SK-N-SH treated with all-trans-retinoic acid at 6 μM for 48 hours (cell line): ENCODE measurements at regions not wholly inside any gene's neighbourhood (a gene's known extent, or its start where the extent isn't known, plus 50 kb on each side); places are given as distances from the start of the nearest gene placed in this dataset.

Source experiments
- ATAC-seq: fragments of 200-7000 bp; cut with Tn5 transposase; 3 replicates; pipeline ENCODE4 v1.9.1; 2020; ENCODE audit warnings: mild to moderate bottlenecking, moderate library complexity
- ARNTL ChIP-seq: fragments of 450-650 bp; formaldehyde crosslinking; IDR thresholded peaks from 2 replicates; pipeline ENCODE4 v1.5.0; 2020; ENCODE audit warnings: low read depth, mild to moderate bottlenecking, moderate library complexity, borderline replicate concordance
- BACH2 ChIP-seq: fragments of 250-450 bp; sonication (Bioruptor Pico); IDR thresholded peaks from 2 replicates; pipeline ENCODE4 v1.9.0; 2021; ENCODE audit warnings: mild to moderate bottlenecking, borderline replicate concordance
- CREB5 ChIP-seq: fragments of 250-450 bp; sonication (Bioruptor Pico); IDR thresholded peaks from 2 replicates; pipeline ENCODE4 v1.5.1; 2020; ENCODE audit warnings: low read depth, mild to moderate bottlenecking, moderate library complexity
- CSDC2 ChIP-seq: fragments of 250-450 bp; sonication (Bioruptor Pico); IDR thresholded peaks from 2 replicates; pipeline ENCODE4 v1.5.0; 2020; ENCODE audit warnings: mild to moderate bottlenecking, moderate library complexity
- CSRNP3 ChIP-seq: fragments of 250-450 bp; sonication (Bioruptor Pico); IDR thresholded peaks from 2 replicates; pipeline ENCODE4 v1.5.1; 2021; ENCODE audit warnings: mild to moderate bottlenecking, moderate library complexity
- ESRRG ChIP-seq: fragments of 250-450 bp; sonication (Bioruptor Pico); IDR thresholded peaks from 2 replicates; pipeline ENCODE4 v1.6.1; 2021; ENCODE audit warnings: mild to moderate bottlenecking
- GLIS3 ChIP-seq: fragments of 250-450 bp; sonication (Bioruptor Pico); IDR thresholded peaks from 2 replicates; pipeline ENCODE4 v1.5.0; 2020; ENCODE audit warnings: mild to moderate bottlenecking, moderate library complexity
- ISL1 ChIP-seq: fragments of 250-450 bp; sonication (Bioruptor Pico); IDR thresholded peaks from 2 replicates; pipeline ENCODE4 v2.1.2; 2022; ENCODE audit warnings: mild to moderate bottlenecking, moderate library complexity
- OSR1 ChIP-seq: fragments of 250-450 bp; sonication (Bioruptor Pico); IDR thresholded peaks from 2 replicates; pipeline ENCODE4 v1.8.0; 2022; ENCODE audit warnings: moderate library complexity, mild to moderate bottlenecking, inconsistent platforms
- PATZ1 ChIP-seq: fragments of 250-450 bp; sonication (Bioruptor Pico); IDR thresholded peaks from 2 replicates; pipeline ENCODE4 v1.8.0; 2020; ENCODE audit warnings: mild to moderate bottlenecking, moderate library complexity, borderline replicate concordance
- POU6F1 ChIP-seq: fragments of 250-450 bp; sonication (Bioruptor Pico); IDR thresholded peaks from 2 replicates; pipeline ENCODE4 v1.8.0; 2021; ENCODE audit warnings: low read depth, mild to moderate bottlenecking, moderate library complexity, borderline replicate concordance
- PPARA ChIP-seq: fragments of 250-450 bp; sonication (Bioruptor Pico); IDR thresholded peaks from 2 replicates; pipeline ENCODE4 v1.5.0; 2020; ENCODE audit warnings: mild to moderate bottlenecking, borderline replicate concordance
- RARB ChIP-seq: fragments of 250-450 bp; sonication (Bioruptor Pico); IDR thresholded peaks from 2 replicates; pipeline ENCODE4 v1.8.0; 2021; ENCODE audit warnings: mild to moderate bottlenecking, moderate library complexity
- SNAI2 ChIP-seq: fragments of 250-450 bp; sonication (Bioruptor Pico); IDR thresholded peaks from 2 replicates; pipeline ENCODE4 v1.5.0; 2020; ENCODE audit warnings: mild to moderate bottlenecking, moderate library complexity
- TCF4 ChIP-seq: fragments of 250-450 bp; sonication (Bioruptor Pico); IDR thresholded peaks from 2 replicates; pipeline ENCODE4 v1.8.0; 2021; ENCODE audit warnings: mild to moderate bottlenecking, moderate library complexity, borderline replicate concordance
- TOX ChIP-seq: fragments of 250-450 bp; sonication (Bioruptor Pico); IDR thresholded peaks from 2 replicates; pipeline ENCODE4 v1.8.0; 2021; ENCODE audit warnings: mild to moderate bottlenecking, moderate library complexity, borderline replicate concordance
- TSHZ2 ChIP-seq: fragments of 250-450 bp; sonication (Bioruptor Pico); IDR thresholded peaks from 2 replicates; pipeline ENCODE4 v1.5.0; 2020; ENCODE audit warnings: mild to moderate bottlenecking, moderate library complexity
- ZC3H10 ChIP-seq: fragments of 250-450 bp; sonication (Bioruptor Pico); IDR thresholded peaks from 2 replicates; pipeline ENCODE4 v1.5.1; 2021; ENCODE audit warnings: mild to moderate bottlenecking, moderate library complexity
- ZFP3 ChIP-seq: fragments of 250-450 bp; sonication (Bioruptor Pico); IDR thresholded peaks from 2 replicates; pipeline ENCODE4 v1.5.0; 2020; ENCODE audit warnings: mild to moderate bottlenecking, moderate library complexity
- ZFP30 ChIP-seq: fragments of 450-650 bp; formaldehyde crosslinking; IDR thresholded peaks from 2 replicates; pipeline ENCODE4 v1.5.0; 2022; ENCODE audit warnings: mild to moderate bottlenecking, moderate library complexity

GRCh38 chr13:82129281-82129680 is 1753.0 kb downstream of the SLITRK1 start:
- ATAC-seq: no peak
- TF ChIP-seq RARB (CRISPR knock-in tag): no peak
- TF ChIP-seq CREB5 (CRISPR knock-in tag): no peak
- no peak for TF ChIP-seq PATZ1 (CRISPR knock-in tag)
- TF ChIP-seq ZC3H10 (CRISPR knock-in tag): no peak
- TF ChIP-seq CSRNP3: no peak
- no peak for TF ChIP-seq BACH2 (CRISPR knock-in tag)
- no peak for TF ChIP-seq ZFP3 (CRISPR knock-in tag)
- no peak for TF ChIP-seq ZFP30
- no peak for TF ChIP-seq ESRRG
- TF ChIP-seq ISL1 (CRISPR knock-in tag): no peak
- TF ChIP-seq OSR1: no peak
- TF ChIP-seq TOX (CRISPR knock-in tag): no peak
- TF ChIP-seq GLIS3 (CRISPR knock-in tag): no peak

GRCh38 chr13:82118589-82118988 is 1763.7 kb downstream of the SLITRK1 start:
- no peak for TF ChIP-seq ZFP30
- TF ChIP-seq GLIS3 (CRISPR knock-in tag): no peak
- no peak for TF ChIP-seq CSDC2
- TF ChIP-seq OSR1: no peak
- no peak for TF ChIP-seq BACH2 (CRISPR knock-in tag)
- TF ChIP-seq POU6F1 (CRISPR knock-in tag): no peak
- no peak for ATAC-seq

- ATAC-seq: no peak
- TF ChIP-seq GLIS3 (CRISPR knock-in tag): no peak
- TF ChIP-seq ARNTL: no peak
- TF ChIP-seq CREB5 (CRISPR knock-in tag): no peak
- no peak for TF ChIP-seq RARB (CRISPR knock-in tag)
- TF ChIP-seq PATZ1 (CRISPR knock-in tag): no peak
- no peak for TF ChIP-seq CSRNP3
- TF ChIP-seq PPARA (CRISPR knock-in tag): no peak
- TF ChIP-seq CSDC2: no peak
- TF ChIP-seq ESRRG: no peak
- no peak for TF ChIP-seq BACH2 (CRISPR knock-in tag)
- TF ChIP-seq TCF4 (CRISPR knock-in tag): no peak
- no peak for TF ChIP-seq ZFP30
- no peak for TF ChIP-seq SNAI2 (CRISPR knock-in tag)
- no peak for TF ChIP-seq ZFP3 (CRISPR knock-in tag)
- no peak for TF ChIP-seq TSHZ2 (CRISPR knock-in tag)
- no peak for TF ChIP-seq TOX (CRISPR knock-in tag)
- no peak for TF ChIP-seq OSR1
Measured at GRCh38 chr13:82116422-82116989, 1765.8 kb downstream of the SLITRK1 start.
